B cell (primary cell): ENCODE measurements at regions not wholly inside any gene's neighbourhood (a gene's known extent, or its start where the extent isn't known, plus 50 kb on each side); places are given as distances from the start of the nearest gene placed in this dataset.

Experiments used
- ATAC-seq: fragments of 200-7000 bp; cut with Tn5 transposase; one replicate; pipeline ENCODE4 v1.10.0; 2021; ENCODE audit warnings: low read depth, mild to moderate bottlenecking, moderate number of reproducible peaks, moderate library complexity
- CTCF ChIA-PET: fragments of 350-600 bp; sonication (Branson Sonifier 250); formaldehyde crosslinking; loops from one replicate; lab custom pipeline; 2021; ENCODE audit warnings: antibody characterized with exemption, inconsistent platforms; lab: Charles Lee
- POLR2A ChIA-PET: fragments of 350-600 bp; sonication (Branson Sonifier 250); formaldehyde crosslinking; loops from one replicate; lab custom pipeline; 2021; ENCODE audit warnings: antibody characterized with exemption; lab: Charles Lee
- DNase-seq: peaks from one replicate; pipeline ENCODE4 v3.0.0; 2013
- H2AFZ ChIP-seq: 2 replicates; pipeline ENCODE4 v1.6.1; 2012; ENCODE audit warnings: mild to moderate bottlenecking, low read depth, low read length; ENCODE audit not compliant: insufficient read depth, poor library complexity, severe bottlenecking
- H3K27ac ChIP-seq, 2 donors: 1 replicate in 1 of 2; 2 replicates in 1 of 2; pipeline ENCODE4 v1.5.1; 2012 to 2013; ENCODE audit warnings: low read length in 2 of 2, mild to moderate bottlenecking in 2 of 2, moderate library complexity in 1 of 2
- H3K27me3 ChIP-seq, 4 experiments: fragments of 200-600 bp in 1 of 4; sonication (generic) in 1 of 4; replicated peaks in 1 of 4; 1 replicate in 2 of 4; 2 replicates in 2 of 4; pipeline versions ENCODE4 v1.6.1 to v1.7.0; 2013 to 2016; ENCODE audit warnings: low read length in 3 of 4, mild to moderate bottlenecking in 2 of 4, mixed read lengths in 1 of 4, moderate library complexity in 1 of 4; ENCODE audit not compliant: insufficient read depth in 4 of 4, control insufficient read depth in 3 of 4; ENCODE audit errors: control extremely low read depth in 1 of 4
- H3K36me3 ChIP-seq, 2 experiments: replicated peaks in 1 of 2; 1 replicate in 1 of 2; 2 replicates in 1 of 2; pipeline versions ENCODE4 v1.6.1 to v1.7.1; 2013; ENCODE audit warnings: low read length in 1 of 2; ENCODE audit not compliant: insufficient read depth in 2 of 2, control insufficient read depth in 1 of 2; ENCODE audit errors: control extremely low read depth in 1 of 2, extremely low read depth in 1 of 2
- H3K4me1 ChIP-seq, 2 donors: fragments of 200-600 bp in 1 of 2; sonication (generic) in 1 of 2; 1 replicate in 1 of 2; 2 replicates in 1 of 2; pipeline versions ENCODE4 v1.5.1 to v1.6.1; 2013 to 2017; ENCODE audit warnings: low read length in 2 of 2; ENCODE audit not compliant: control insufficient read depth in 2 of 2, insufficient read depth in 2 of 2
- H3K4me2 ChIP-seq: replicated peaks from 2 replicates; pipeline ENCODE3; 2012; ENCODE audit warnings: mild to moderate bottlenecking, low read depth, low read length; ENCODE audit not compliant: poor library complexity, severe bottlenecking
- H3K4me3 ChIP-seq, 5 experiments: fragments of 200-600 bp in 1 of 5; sonication (generic) in 1 of 5; 1 replicate in 3 of 5; 2 replicates in 2 of 5; pipeline versions ENCODE4 v1.5.1 to v1.7.0; 2011 to 2016; ENCODE audit warnings: low read length in 4 of 5, mild to moderate bottlenecking in 4 of 5, low read depth in 2 of 5, control low read depth in 1 of 5, moderate library complexity in 1 of 5; ENCODE audit not compliant: insufficient read depth in 1 of 5; ENCODE audit errors: control extremely low read depth in 1 of 5, extremely low read depth in 1 of 5
- H3K79me2 ChIP-seq: fragments of 200-600 bp; sonication (generic); one replicate; pipeline ENCODE4 v1.6.0; 2016; ENCODE audit warnings: low read length; ENCODE audit not compliant: control insufficient read depth, insufficient read depth
- H3K9ac ChIP-seq: fragments of 200-600 bp; sonication (generic); 2 replicates; pipeline ENCODE4 v1.6.1; 2017; ENCODE audit warnings: mild to moderate bottlenecking, low read length, moderate library complexity
- H3K9me3 ChIP-seq, 3 donors: one replicate each; pipeline versions ENCODE4 v1.6.1 to v1.7.1; 2013; ENCODE audit warnings: low read length in 2 of 3; ENCODE audit not compliant: control insufficient read depth in 2 of 3, insufficient read depth in 1 of 3; ENCODE audit errors: control extremely low read depth in 1 of 3
- H4K20me1 ChIP-seq: 2 replicates; pipeline ENCODE4 v1.6.0; 2012; ENCODE audit warnings: mild to moderate bottlenecking, low read length; ENCODE audit not compliant: insufficient read depth, control insufficient read depth, poor library complexity, severe bottlenecking
- H3K27ac Mint-ChIP-seq: one replicate; pipeline ENCODE4 v1.8.0; 2021; ENCODE audit warnings: mixed read lengths
- H3K27me3 Mint-ChIP-seq: one replicate; pipeline ENCODE4 v1.8.0; 2021; ENCODE audit warnings: mixed read lengths
- H3K4me1 Mint-ChIP-seq: one replicate; pipeline ENCODE4 v1.8.0; 2021; ENCODE audit warnings: mixed read lengths
- H3K4me3 Mint-ChIP-seq: one replicate; pipeline ENCODE4 v1.8.0; 2021; ENCODE audit warnings: mixed read lengths
- H3K9me3 Mint-ChIP-seq: one replicate; pipeline ENCODE4 v1.8.0; 2022; ENCODE audit warnings: mixed read lengths; ENCODE audit not compliant: insufficient read depth
- CTCF ChIP-seq: fragments of 200-600 bp; IDR thresholded peaks from one replicate; pipeline ENCODE4 v1.8.0; 2022; ENCODE audit warnings: antibody characterized with exemption, mild to moderate bottlenecking
- EZH2 ChIP-seq: IDR thresholded peaks from 2 replicates; pipeline ENCODE4 v1.6.1; 2012; ENCODE audit warnings: borderline replicate concordance, low read depth, mild to moderate bottlenecking, moderate library complexity, low read length; ENCODE audit not compliant: insufficient read depth, poor library complexity, severe bottlenecking
- WGBS: methylation state at CpG from one replicate; pipeline ENCODE4 v1.1.5; 2013; ENCODE audit warnings: missing lambda C conversion rate; ENCODE audit not compliant: insufficient coverage; 5-methylcytosine and 5-hydroxymethylcytosine counted together
- intact Hi-C: fragments of 100-400 bp; cut with micrococcal nuclease; formaldehyde crosslinking; loops from one replicate; pipeline ENCODE4 v1.10.0; 2022

- Histone ChIP-seq H3K9me3 (peaks cover 0 to 2% (median 0%) of the 10 kb centered on the region in 3 donors), H3K79me2 (no peaks in the 10 kb centered on the region), H3K36me3 (no peaks in the 10 kb centered on the region), H3K9ac (no peak overlapping the region), H3K4me3 (no peak overlapping the region), H3K4me2 (no peak overlapping the region), H3K27ac (no peak overlapping the region), H3K4me1 (no peaks in the 10 kb centered on the region), H4K20me1 (no peaks in the 10 kb centered on the region), H2AFZ (no peak overlapping the region), H3K27me3 (no peaks in the 10 kb centered on the region)
- ATAC-seq (no peak), DNase-seq (no peak)
- intact Hi-C loops = no loop called here
- Mint-ChIP-seq H3K27ac (no peak overlapping the region), H3K4me3 (no peak overlapping the region), H3K27me3 (no peaks in the 10 kb centered on the region), H3K4me1 (no peaks in the 10 kb centered on the region), H3K9me3 (no peaks in the 10 kb centered on the region)
- ChIA-PET CTCF (no interaction called here), POLR2A (no interaction called here)
- TF ChIP-seq EZH2 = no peak
- no peak for TF ChIP-seq CTCF
Measured at GRCh38 chr4:62263454-62263853, 1063.3 kb downstream of the ADGRL3 start.

- H3K9me3 ChIP-seq = peaks cover 0 to 4% (median 2%) of the 10 kb centered on the region in 3 donors
- no peak overlapping the region for H3K9ac ChIP-seq
- no peak overlapping the region for H3K4me3 Mint-ChIP-seq
- WGBS = no CpG with 5 or more reads among the region's 1 CpG
- ChIA-PET CTCF (no interaction called here), POLR2A (no interaction called here)
- H3K4me2 ChIP-seq = no peak overlapping the region
- DNase-seq = no peak
- no peaks in the 10 kb centered on the region for H3K27me3 ChIP-seq
- no peaks in the 10 kb centered on the region for H3K4me1 ChIP-seq
- no peaks in the 10 kb centered on the region for H3K27me3 Mint-ChIP-seq
- no peak overlapping the region for H2AFZ ChIP-seq
- no peak for TF ChIP-seq CTCF
- no peak for TF ChIP-seq EZH2
- no peak overlapping the region for H3K4me3 ChIP-seq
- no peaks in the 10 kb centered on the region for H3K4me1 Mint-ChIP-seq
- H3K27ac ChIP-seq = no peak overlapping the region
- H4K20me1 ChIP-seq = no peaks in the 10 kb centered on the region
- intact Hi-C loops = no loop called here
- ATAC-seq = no peak
- H3K36me3 ChIP-seq = no peaks in the 10 kb centered on the region
- no peaks in the 10 kb centered on the region for H3K79me2 ChIP-seq
- no peak overlapping the region for H3K27ac Mint-ChIP-seq
- no peaks in the 10 kb centered on the region for H3K9me3 Mint-ChIP-seq
Measured at GRCh38 chr4:62262676-62263075, 1062.5 kb downstream of the ADGRL3 start.
